ENCODE measurements at regions not wholly inside any gene's neighbourhood (a gene's known extent, or its start where the extent isn't known, plus 50 kb on each side); places are given as distances from the start of the nearest gene placed in this dataset.

DNA sequence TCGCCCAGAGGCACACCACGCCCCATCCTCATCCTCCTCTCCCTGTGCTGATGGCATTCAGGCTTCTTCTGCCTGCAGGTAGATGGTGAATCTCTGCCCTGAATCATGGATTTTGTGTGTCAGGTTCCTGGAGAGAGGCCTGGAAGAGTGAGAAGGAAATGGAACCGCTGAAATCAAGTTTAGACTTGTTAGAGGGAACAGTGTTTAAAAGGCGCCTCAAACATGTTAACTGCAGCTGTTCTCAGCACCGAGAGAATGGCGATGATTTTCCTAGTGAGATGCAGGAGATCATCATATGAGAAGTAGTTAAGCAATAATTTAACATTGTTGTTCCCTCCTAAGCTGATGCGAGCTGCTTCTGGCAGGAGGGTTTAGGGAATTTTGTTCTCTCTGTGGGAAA lies 744.4 kb upstream of the EEF2KMT start:
- ATAC-seq (ENCODE audit: low FRiP score), result no peak
- TF ChIP-seq, protein P1, sequence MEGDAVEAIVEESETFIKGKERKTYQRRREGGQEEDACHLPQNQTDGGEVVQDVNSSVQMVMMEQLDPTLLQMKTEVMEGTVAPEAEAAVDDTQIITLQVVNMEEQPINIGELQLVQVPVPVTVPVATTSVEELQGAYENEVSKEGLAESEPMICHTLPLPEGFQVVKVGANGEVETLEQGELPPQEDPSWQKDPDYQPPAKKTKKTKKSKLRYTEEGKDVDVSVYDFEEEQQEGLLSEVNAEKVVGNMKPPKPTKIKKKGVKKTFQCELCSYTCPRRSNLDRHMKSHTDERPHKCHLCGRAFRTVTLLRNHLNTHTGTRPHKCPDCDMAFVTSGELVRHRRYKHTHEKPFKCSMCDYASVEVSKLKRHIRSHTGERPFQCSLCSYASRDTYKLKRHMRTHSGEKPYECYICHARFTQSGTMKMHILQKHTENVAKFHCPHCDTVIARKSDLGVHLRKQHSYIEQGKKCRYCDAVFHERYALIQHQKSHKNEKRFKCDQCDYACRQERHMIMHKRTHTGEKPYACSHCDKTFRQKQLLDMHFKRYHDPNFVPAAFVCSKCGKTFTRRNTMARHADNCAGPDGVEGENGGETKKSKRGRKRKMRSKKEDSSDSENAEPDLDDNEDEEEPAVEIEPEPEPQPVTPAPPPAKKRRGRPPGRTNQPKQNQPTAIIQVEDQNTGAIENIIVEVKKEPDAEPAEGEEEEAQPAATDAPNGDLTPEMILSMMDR (IDR thresholded peaks at IDR 0.05), result no peak
- DNase-seq (ENCODE audit: low spot score), result no peak

DNA sequence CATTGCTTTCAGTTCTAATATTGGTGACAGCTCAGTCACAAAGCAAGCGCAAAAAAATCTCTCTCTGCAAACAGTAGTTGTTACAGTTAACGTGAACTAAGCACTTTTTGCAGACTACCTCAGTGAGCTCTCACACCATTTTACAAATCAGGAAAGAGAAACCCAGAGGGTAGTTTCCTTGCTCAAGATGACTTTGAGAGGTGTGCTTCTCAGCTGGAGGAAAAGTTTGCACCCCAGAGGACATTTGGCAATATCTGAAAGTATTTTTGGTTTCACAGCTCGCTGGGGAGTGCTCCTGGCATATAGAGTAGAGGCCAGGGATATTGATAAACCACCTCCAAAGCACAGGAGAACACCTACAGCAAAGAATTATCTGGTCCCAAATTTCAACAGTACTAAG lies 741.1 kb upstream of the EEF2KMT start:
- DNase-seq (ENCODE audit: low spot score), result no peak
- no peak for ATAC-seq (ENCODE audit: low FRiP score)
- TF ChIP-seq, protein P1 (IDR thresholded peaks at IDR 0.05), result no peak

DNA sequence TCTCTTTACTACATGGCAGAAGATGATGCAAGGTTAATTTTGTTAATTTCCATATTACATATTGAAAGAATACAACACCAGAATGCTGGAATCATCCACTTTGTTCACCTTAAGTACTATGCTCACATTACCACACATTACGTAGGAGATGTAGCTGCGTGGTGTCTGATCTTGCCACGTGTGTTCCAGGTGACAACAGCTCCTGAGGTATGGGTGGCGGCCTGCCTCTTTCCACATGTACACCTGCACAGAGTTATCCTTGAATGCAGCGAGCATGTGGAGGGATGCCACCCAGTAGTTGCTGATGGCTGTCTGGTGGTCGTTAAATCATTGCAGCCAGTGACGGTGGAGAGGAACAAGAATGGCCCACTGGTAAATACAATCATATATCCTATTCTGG lies 740.5 kb upstream of the EEF2KMT start:
- no peak for DNase-seq (ENCODE audit: low spot score)
- TF ChIP-seq, protein P1 (IDR thresholded peaks at IDR 0.05), result no peak
- ATAC-seq (ENCODE audit: low FRiP score), result no peak

DNA sequence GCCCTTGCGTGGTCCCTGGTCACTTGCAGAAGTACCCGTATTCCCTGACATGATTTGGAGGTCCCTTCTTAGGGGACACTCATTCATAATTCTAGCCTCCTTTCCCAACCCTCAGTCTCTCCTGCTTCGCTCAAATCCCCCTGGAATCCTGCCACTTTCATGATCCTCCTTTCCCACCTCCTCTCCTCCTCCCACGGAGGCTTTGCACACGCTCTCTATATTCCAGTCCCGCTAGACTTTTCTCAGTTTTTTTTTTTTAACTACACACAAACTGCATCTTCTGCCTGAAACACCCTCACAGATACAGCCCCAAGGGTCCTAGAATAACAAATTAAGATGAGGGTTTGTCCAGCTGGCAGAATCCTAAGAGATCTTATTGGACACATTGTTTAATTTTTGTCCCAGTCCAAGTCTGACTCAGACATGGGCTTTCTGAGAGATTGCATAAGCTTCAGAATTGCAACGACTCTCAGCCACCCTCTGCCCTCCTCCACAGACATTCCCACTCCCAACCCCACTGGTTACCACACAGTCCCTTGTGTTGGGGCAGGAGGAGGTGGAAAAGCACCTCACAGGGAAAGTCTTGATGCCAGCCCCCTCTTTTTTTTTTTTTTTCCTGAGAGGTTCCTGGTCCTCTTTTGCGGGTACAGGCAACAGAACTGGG lies 739.5 kb upstream of the EEF2KMT start:
- DNase-seq (ENCODE audit: low spot score) (no peak), ATAC-seq (ENCODE audit: low FRiP score) (peak; percentile 83)
- TF ChIP-seq, protein P1 (IDR thresholded peaks at IDR 0.05), result no peak

DNA sequence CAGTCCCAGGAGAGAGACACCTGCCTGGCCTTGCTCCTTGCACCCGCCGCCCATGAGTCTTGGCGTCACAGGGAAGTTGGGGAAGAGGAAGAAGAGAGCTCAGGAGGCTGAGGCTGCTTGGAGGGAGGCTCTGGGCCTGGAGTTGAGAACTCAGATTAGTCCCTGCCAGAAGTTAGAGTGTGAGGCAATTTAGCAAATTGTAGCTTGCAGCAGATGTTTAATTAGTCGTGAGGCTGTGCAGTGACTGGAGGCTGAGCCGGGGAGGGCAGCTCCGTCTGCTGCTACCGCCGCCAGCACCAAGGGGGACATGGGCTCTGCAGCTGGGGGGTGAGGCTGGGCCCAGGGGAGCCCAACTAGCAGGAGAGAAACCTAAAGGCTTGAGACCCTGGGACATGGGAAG lies 738.3 kb upstream of the EEF2KMT start:
- no peak for ATAC-seq (ENCODE audit: low FRiP score)
- TF ChIP-seq, protein P1 (IDR thresholded peaks at IDR 0.05), result no peak
- no peak for DNase-seq (ENCODE audit: low spot score)

DNA sequence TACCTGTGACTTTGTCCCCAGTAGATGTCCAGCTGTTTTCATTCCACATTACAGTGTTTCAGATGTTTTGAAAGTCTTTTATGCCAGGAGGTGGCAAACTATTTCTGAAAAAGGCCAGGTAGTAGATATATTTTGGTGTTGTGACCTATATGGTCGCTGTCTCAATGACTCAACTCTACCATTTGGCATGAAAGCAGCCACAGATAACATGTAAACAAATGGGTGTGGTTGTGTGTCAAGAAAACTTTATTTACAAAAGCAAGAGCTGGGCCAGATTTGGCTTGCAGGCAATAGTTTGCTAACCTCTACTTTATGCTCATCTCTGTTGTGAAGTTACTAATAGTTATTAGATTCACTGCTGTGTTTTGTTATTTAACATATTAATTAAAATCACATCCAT lies 728.7 kb upstream of the EEF2KMT start:
- TF ChIP-seq, protein P1 (IDR thresholded peaks at IDR 0.05), result no peak
- no peak for DNase-seq (ENCODE audit: low spot score)
- ATAC-seq (ENCODE audit: low FRiP score), result no peak

DNA sequence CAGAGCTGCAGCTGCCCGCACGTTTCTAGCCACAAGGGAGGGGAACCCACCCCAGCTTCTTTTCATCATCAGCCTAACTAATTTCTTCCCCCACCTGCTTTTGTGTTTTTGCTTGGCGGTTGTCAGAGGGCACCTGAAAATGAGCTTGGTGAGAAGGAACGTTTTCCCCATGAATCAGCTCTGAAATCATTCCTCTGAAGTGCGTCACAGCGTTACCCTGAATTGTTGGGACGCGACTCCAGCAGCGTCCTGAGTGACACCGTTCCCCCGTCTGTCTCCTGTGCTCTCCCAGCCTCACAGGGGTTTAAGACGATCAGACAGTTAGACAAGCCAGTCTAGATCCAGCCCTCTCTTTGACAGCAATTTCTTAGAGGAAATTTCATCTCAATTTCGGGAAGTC lies 722.9 kb upstream of the EEF2KMT start:
- no peak for DNase-seq (ENCODE audit: low spot score)
- TF ChIP-seq, protein P1 (IDR thresholded peaks at IDR 0.05), result no peak
- no peak for ATAC-seq (ENCODE audit: low FRiP score)
